Natural killer cell (primary cell): ENCODE measurements at regions not wholly inside any gene's neighbourhood (a gene's known extent, or its start where the extent isn't known, plus 50 kb on each side); places are given as distances from the start of the nearest gene placed in this dataset.

Experiments
- ATAC-seq, 3 donors: fragments of 150-1000 bp in 2 of 3; fragments of 200-7000 bp in 1 of 3; cut with Tn5 transposase; 1 replicate in 1 of 3; 2 replicates in 2 of 3; pipeline ENCODE4 v1.10.0; 2021; ENCODE audit warnings: mild to moderate bottlenecking in 2 of 3, moderate library complexity in 2 of 3
- DNase-seq, 2 donors: peaks; one replicate each; pipeline versions ENCODE4 v3.0.0 to v3.0.0-alpha.2; 2013 to 2021; ENCODE audit warnings: mixed read lengths in 1 of 2
- H3K27ac ChIP-seq: one replicate; pipeline ENCODE4 v1.5.1; 2013; ENCODE audit warnings: mild to moderate bottlenecking, low read length
- H3K27me3 ChIP-seq: one replicate; pipeline ENCODE4 v1.6.1; 2013; ENCODE audit warnings: low read length; ENCODE audit not compliant: control insufficient read depth, insufficient read depth
- H3K36me3 ChIP-seq: one replicate; pipeline ENCODE4 v1.6.1; 2013; ENCODE audit warnings: low read length; ENCODE audit not compliant: control insufficient read depth, insufficient read depth
- H3K4me1 ChIP-seq: one replicate; pipeline ENCODE4 v1.6.1; 2013; ENCODE audit warnings: low read length; ENCODE audit not compliant: control insufficient read depth, insufficient read depth
- H3K4me3 ChIP-seq: one replicate; pipeline ENCODE4 v1.5.1; 2013; ENCODE audit warnings: low read length
- H3K9me3 ChIP-seq: one replicate; pipeline ENCODE4 v1.6.1; 2013; ENCODE audit warnings: low read length; ENCODE audit not compliant: control insufficient read depth, insufficient read depth
- H3K27ac Mint-ChIP-seq, 2 donors: one replicate each; pipeline ENCODE4 v1.8.0; 2022; ENCODE audit warnings: mild to moderate bottlenecking in 2 of 2, mixed read lengths in 2 of 2, moderate library complexity in 1 of 2
- H3K27me3 Mint-ChIP-seq, 2 donors: one replicate each; pipeline ENCODE4 v1.8.0; 2022; ENCODE audit warnings: low read depth in 2 of 2, mixed read lengths in 2 of 2
- H3K36me3 Mint-ChIP-seq: one replicate; pipeline ENCODE4 v1.8.0; 2022; ENCODE audit warnings: mixed read lengths
- H3K4me1 Mint-ChIP-seq, 2 donors: one replicate each; pipeline ENCODE4 v1.8.0; 2022; ENCODE audit warnings: mixed read lengths in 2 of 2
- H3K4me3 Mint-ChIP-seq: one replicate; pipeline ENCODE4 v1.8.0; 2022; ENCODE audit warnings: mild to moderate bottlenecking, moderate library complexity, mixed read lengths
- H3K9me3 Mint-ChIP-seq, 2 donors: one replicate each; pipeline ENCODE4 v1.8.0; 2022; ENCODE audit warnings: mixed read lengths in 2 of 2
- WGBS: methylation state at CpG from one replicate; pipeline ENCODE4 v1.1.7; 2013; ENCODE audit warnings: missing lambda C conversion rate; ENCODE audit not compliant: insufficient coverage; 5-methylcytosine and 5-hydroxymethylcytosine counted together
- intact Hi-C: fragments of 100-400 bp; cut with micrococcal nuclease; formaldehyde crosslinking; loops from one replicate; pipeline ENCODE4 v1.14.2; 2022
- TF ChIP-seq, protein P1 (sequence below): fragments of 200-600 bp; IDR thresholded peaks from one replicate; pipeline ENCODE4 v1.8.0; 2022; ENCODE audit warnings: antibody characterized with exemption

DNA sequence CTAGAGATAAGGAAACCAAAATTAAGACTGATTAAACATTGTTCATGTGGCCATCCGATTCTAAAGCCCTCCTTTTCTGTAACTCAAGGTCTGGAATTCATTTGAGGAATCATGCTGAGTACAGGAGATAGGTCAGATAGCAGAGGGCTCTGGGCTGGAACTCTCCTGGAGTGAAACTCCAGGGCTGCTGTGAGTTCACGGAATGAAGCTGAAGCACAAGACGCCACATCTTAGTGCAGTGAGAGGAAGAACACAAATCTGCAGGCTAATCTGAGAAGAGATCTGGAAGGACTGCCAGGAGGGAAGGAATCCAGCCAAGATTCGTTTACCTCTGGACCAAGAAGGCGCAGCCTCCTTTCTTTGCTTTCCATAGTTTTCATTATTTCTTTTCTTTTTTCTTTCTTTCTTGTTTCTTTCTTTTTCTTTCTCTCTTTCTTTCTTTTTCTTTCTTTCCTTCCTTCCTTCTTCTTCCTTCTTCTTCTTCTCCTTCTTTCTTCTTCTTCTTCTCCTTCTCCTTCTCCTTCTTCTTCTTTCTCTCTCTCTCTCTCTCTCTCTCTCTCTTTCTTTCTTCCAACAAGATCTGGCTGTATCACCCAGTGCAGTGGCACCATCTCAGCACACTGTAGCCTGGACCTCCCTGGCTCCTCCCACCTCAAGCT, 74.8 kb upstream of the ATP1B1 start:
- no peak overlapping the region for H3K4me3 Mint-ChIP-seq
- intact Hi-C loops, result no loop called here
- no peaks in the 10 kb centered on the region for H3K9me3 ChIP-seq
- H3K27ac Mint-ChIP-seq, result no peak overlapping the region
- no peaks in the 10 kb centered on the region for H3K4me1 Mint-ChIP-seq
- peaks cover 2% of the 10 kb centered on the region for H3K27me3 ChIP-seq
- no peak overlapping the region for H3K27ac ChIP-seq
- TF ChIP-seq, protein P1, sequence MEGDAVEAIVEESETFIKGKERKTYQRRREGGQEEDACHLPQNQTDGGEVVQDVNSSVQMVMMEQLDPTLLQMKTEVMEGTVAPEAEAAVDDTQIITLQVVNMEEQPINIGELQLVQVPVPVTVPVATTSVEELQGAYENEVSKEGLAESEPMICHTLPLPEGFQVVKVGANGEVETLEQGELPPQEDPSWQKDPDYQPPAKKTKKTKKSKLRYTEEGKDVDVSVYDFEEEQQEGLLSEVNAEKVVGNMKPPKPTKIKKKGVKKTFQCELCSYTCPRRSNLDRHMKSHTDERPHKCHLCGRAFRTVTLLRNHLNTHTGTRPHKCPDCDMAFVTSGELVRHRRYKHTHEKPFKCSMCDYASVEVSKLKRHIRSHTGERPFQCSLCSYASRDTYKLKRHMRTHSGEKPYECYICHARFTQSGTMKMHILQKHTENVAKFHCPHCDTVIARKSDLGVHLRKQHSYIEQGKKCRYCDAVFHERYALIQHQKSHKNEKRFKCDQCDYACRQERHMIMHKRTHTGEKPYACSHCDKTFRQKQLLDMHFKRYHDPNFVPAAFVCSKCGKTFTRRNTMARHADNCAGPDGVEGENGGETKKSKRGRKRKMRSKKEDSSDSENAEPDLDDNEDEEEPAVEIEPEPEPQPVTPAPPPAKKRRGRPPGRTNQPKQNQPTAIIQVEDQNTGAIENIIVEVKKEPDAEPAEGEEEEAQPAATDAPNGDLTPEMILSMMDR, result no peak
- H3K9me3 Mint-ChIP-seq, result peaks cover under 1 to 3% of the 10 kb centered on the region in 2 donors
- DNase-seq, result no peak
- H3K4me3 ChIP-seq, result no peak overlapping the region
- H3K27me3 Mint-ChIP-seq, result peaks cover 2% of the 10 kb centered on the region in 2 donors
- H3K4me1 ChIP-seq, result no peaks in the 10 kb centered on the region
- peaks cover 6% of the 10 kb centered on the region for H3K36me3 Mint-ChIP-seq
- H3K36me3 ChIP-seq, result no peaks in the 10 kb centered on the region
- ATAC-seq, result no peak
- 71% methylated on average over 5 of the region's 5 CpGs for WGBS

DNA sequence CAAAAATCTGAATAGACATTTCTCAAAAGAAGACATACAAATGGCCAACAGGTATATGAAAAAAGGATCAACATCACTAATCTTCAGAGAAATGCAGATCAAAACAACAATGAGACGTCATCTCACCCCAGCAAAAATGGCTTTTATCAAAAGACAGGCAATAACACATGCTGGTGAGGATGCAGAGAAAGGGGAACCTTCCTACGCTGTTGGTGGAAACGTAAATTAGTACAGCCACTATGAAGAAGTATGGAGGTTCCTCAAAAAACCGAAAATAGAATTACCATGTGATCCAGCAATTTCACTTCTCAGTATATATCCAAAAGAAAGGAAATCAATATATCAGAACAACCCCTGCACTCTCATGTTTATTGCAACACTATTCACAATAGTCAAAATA, 65.1 kb upstream of the ATP1B1 start:
- TF ChIP-seq, protein P1, result no peak
- intact Hi-C loops, result no loop called here
- H3K27ac Mint-ChIP-seq, result no peak overlapping the region
- DNase-seq, result no peak
- H3K36me3 Mint-ChIP-seq, result peaks cover 18% of the 10 kb centered on the region
- Histone ChIP-seq H3K4me1 (peaks cover 22% of the 10 kb centered on the region), H3K27me3 (peaks cover 1% of the 10 kb centered on the region), H3K9me3 (no peaks in the 10 kb centered on the region), H3K36me3 (no peaks in the 10 kb centered on the region), H3K27ac (no peak overlapping the region), H3K4me3 (no peak overlapping the region)
- 76% methylated on average over 3 of the region's 4 CpGs for WGBS
- H3K4me3 Mint-ChIP-seq, result no peak overlapping the region
- no peak for ATAC-seq
- peaks cover 0 to 6% of the 10 kb centered on the region in 2 donors for H3K9me3 Mint-ChIP-seq
- peaks cover 30% of the 10 kb centered on the region in 2 donors for H3K4me1 Mint-ChIP-seq
- peaks cover 0 to 21% of the 10 kb centered on the region in 2 donors for H3K27me3 Mint-ChIP-seq

DNA sequence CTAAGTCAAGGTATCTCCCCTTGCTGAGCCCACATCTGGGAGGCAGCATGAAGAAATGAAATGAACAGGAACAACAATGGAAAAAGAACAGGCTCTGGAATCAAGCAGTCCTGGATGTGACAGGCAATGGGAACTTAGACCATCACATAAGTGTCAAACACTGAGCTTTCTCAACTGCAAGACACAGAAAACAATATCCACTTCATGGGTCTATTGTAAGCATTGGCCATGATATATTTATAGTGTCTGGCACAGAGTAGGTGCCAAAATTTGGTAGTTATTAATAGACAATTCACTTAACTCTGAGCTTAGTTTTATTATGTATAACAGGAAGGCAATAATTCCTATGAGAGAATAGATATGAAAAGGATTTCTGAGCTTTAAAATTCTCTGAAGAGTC, 64.1 kb upstream of the ATP1B1 start:
- Mint-ChIP-seq H3K9me3 (no peaks in the 10 kb centered on the region), H3K27me3 (peaks cover 0 to 13% of the 10 kb centered on the region in 2 donors), H3K36me3 (peaks cover 8% of the 10 kb centered on the region), H3K27ac (peak overlapping the region in 1 of 2 donors; percentile 64), H3K4me3 (no peak overlapping the region), H3K4me1 (peaks cover 30% of the 10 kb centered on the region in 2 donors)
- ATAC-seq (no peak), DNase-seq (no peak)
- Histone ChIP-seq H3K27ac (no peak overlapping the region), H3K4me1 (peaks cover 22% of the 10 kb centered on the region), H3K9me3 (no peaks in the 10 kb centered on the region), H3K4me3 (no peak overlapping the region), H3K36me3 (no peaks in the 10 kb centered on the region), H3K27me3 (no peaks in the 10 kb centered on the region)
- TF ChIP-seq, protein P1, result no peak
- intact Hi-C loops, result no loop called here

DNA sequence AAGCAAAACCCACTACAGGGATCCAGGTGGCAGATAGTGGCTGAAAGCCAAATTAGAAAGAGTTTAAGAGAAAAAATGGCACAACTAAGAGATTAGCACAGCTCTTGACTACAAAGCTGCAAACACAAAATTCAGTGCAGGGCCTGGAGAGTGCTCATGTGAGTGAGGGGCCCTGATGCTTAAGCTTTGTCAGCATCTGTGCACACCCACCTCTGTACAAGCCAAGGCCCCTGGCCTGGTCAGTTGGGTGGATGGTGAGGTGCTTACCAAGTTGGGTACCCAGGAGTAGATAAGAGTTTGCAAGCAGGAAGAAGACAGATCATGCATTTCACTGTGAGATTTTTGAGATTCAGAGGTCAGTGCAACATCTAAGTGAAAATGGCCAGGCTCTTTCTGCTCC, 62.7 kb upstream of the ATP1B1 start:
- TF ChIP-seq, protein P1, result no peak
- Mint-ChIP-seq H3K4me3 (peak overlapping the region; percentile 49), H3K36me3 (no peaks in the 10 kb centered on the region), H3K9me3 (no peaks in the 10 kb centered on the region), H3K4me1 (peaks cover 30% of the 10 kb centered on the region in 2 donors), H3K27ac (peak overlapping the region; percentile 30 to 64), H3K27me3 (peaks cover 0 to 7% of the 10 kb centered on the region in 2 donors)
- H3K4me3 ChIP-seq, result no peak overlapping the region
- ATAC-seq (peak in 1 of 3 donors; percentile 18), DNase-seq (no peak)
- H3K27me3 ChIP-seq, result no peaks in the 10 kb centered on the region
- intact Hi-C loops, result no loop called here
- H3K27ac ChIP-seq, result peak overlapping the region; percentile 15
- H3K4me1 ChIP-seq, result peaks cover 22% of the 10 kb centered on the region
- no peaks in the 10 kb centered on the region for H3K36me3 ChIP-seq
- no peaks in the 10 kb centered on the region for H3K9me3 ChIP-seq
